Medulla oblongata (tissue), 1 donor: ENCODE measurements at regions not wholly inside any gene's neighbourhood (a gene's known extent, or its start where the extent isn't known, plus 50 kb on each side); places are given as distances from the start of the nearest gene placed in this dataset.
"Not testable (repeated sequence)": the region's sequence is repeated elsewhere in the genome, so short reads cannot be mapped to it uniquely, and the experiment has no call there.

Experiments
- DNase-seq: peaks from one replicate; pipeline ENCODE4 v3.0.0-alpha.2; 2015; ENCODE audit errors: extremely low spot score

DNA sequence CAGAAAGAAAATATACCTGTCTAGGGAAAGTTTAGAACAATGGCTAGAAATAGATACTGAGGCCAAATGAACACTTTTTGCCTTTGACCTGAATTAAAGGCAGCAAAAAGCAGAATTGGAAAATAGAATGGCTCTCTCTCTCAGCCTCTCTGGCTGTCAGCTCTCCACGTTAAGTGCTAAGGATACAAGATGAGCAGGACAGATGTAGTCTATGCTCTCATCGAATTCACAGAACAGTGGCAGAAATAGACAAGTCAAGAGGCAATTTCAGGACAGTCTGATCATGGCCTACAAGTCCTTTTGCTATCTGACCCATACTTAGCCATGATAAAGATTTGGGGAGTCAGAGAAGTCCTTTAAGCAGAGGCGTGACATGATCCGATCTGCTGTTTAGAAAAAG, 120.2 kb upstream of the CREB1 start:
- no peak for DNase-seq

DNA sequence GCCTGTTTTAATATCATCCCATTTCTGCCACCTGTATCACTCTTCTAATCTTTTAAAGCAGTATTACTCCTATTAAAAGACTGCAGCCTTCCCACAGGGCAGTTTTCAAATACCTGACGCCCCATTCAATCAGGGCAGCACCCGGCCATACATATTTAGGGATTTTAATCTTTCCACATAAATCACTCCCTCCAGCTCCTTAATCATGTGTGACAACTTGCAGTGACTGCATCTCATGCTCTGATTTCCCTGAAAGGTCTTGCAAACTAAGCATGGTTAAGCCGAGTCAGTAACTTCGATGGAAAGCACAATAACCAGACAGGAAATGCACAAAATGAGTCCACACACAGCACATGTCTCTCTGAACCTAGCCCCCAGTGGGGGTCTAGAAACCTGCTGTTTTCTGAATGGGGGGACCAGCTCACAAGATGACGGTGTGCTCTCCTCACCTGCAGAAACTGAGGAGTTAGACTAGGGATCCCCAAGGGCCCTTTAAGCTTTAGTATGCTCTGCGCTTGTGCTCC, 116.9 kb upstream of the CREB1 start:
- DNase-seq: no peak

DNA sequence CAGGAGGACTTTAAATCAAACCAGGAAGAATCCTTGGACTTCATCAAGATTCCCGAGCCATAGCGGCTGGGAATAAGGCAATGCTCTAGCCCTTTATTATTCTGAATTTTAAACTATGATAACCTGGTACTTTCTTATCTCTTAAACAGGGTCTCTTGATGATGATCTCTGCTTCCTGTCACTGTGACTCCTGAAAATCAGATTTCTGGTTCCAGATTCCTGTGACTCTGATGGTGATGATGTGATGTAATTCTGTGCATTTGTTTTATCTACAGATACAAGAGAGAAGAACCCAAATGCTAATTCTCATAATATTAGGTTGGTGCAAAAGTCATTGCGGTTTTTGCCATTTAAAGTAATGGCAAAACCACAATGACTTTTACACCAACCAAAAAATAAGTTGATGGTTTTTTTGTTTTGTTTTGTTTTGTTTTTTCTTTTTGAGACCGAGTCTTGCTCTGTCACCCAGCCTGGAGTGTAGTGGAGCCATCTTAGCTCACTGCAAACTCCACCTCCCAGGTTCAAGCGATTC, 116.3 kb upstream of the CREB1 start:
- no peak for DNase-seq

DNA sequence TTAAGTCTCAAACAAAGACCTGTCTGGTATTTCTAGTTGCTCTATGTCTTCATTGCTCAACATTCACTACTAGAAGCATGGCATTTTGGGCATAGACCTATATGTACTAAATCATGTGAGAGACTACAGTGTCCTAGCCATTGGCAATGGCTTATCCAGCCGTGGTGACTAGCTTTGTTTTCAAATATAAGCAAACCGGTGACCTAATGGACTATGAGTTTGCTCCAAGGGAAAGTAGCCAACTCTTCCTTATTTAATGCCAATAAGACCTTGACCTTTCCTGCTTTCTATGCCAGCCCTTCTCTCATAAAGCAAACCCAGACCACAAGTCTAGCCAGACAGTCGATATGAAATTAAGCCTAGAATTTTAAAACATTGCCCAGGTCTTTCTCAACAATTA, 113.7 kb upstream of the CREB1 start:
- DNase-seq: no peak

DNA sequence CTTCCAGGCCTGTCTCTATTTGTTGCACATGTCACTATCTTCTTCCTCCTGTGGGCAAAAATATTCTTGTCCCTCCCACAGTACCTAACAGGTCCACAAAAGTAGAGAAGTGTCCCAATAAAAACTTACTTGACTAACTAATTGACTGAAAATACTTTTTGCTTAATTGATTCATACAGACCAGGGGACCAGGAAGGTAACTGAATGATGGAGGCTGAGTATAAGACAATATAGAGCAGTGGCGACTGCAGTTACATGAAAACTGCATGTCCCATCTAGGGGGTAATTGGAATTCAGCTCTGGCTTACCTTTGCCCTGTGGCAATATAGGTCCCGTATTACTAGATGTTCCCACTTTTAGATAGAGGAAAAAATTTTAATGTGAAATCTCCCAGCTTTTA, 112.9 kb upstream of the CREB1 start:
- no peak for DNase-seq

DNA sequence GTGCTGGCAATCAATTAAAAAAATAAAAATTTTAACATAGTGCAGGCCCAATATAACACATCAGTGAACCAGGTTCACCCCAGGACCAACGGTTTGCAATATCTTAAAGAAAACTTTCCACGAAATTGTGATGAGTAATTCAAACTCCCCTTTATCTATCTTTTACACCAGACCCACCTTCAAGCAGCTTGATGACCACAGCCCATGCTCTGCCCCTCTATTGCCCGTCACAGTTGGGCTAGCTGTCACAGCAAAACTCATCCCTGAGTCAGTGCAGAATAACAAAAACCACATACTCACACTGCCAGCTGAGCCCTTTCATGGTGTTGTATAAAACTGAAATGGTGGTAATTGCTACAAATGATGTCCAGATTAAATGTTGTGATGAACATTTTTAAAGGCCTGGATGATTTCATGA, 112.5 kb upstream of the CREB1 start:
- DNase-seq: no peak

DNA sequence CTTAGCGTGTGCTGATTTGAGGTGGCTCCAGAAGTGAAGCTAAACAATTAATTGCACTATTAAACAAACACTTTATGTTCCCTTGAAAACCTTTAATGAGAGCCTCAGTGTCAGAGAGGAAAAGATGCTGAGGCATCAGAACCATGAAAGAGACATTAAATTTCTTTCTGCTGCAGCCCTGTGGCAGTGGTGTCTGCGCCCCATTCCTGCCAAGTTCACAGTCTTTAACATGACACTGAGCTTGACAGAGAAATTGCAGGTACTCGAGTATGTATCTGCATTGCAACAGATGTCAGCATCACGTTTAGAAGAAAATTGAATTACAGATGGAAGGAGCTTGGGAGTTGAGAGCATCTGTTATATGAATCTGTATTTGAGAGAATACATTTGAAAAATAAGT, 111.3 kb upstream of the CREB1 start:
- no peak for DNase-seq

- DNase-seq: no peak
Observed at GRCh38 chr2:207419331-207419730, 110.4 kb upstream of the CREB1 start.

GRCh38 chr2:207421671-207422070, 108.1 kb upstream of the CREB1 start:
- DNase-seq: no peak

GRCh38 chr2:207422380-207422779, 107.4 kb upstream of the CREB1 start:
- no peak for DNase-seq

GRCh38 chr2:207423886-207424285, 105.9 kb upstream of the CREB1 start:
- no peak for DNase-seq

DNA sequence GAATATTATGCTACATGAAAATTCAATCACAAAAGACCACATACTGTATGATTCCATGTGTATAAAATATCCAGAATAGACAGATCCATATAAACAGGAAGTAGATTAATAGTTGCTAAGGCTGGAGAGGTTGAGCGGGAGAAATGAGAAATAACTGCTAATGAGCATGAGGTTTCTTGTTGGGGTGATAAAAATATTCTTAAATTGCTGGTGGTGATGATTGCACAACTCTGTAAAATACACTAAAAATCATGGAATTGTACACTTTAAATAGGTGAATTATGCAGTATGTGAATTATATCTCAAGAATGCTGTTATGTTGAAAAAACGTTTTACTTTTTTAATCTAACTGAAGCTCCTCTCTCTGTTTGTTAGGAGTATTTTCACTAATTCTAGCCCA, 101.8 kb upstream of the CREB1 start:
- no peak for DNase-seq

- DNase-seq: no peak
Observed at GRCh38 chr2:207428573-207428972, 101.2 kb upstream of the CREB1 start.

GRCh38 chr2:207432453-207432852, 97.3 kb upstream of the CREB1 start:
- no peak for DNase-seq

GRCh38 chr2:207434306-207434705, 95.5 kb upstream of the CREB1 start:
- no peak for DNase-seq

- DNase-seq: no peak
Observed at GRCh38 chr2:207434899-207435465, 94.8 kb upstream of the CREB1 start.

- DNase-seq: no peak
Observed at GRCh38 chr2:207437136-207437523, 92.6 kb upstream of the CREB1 start.

DNA sequence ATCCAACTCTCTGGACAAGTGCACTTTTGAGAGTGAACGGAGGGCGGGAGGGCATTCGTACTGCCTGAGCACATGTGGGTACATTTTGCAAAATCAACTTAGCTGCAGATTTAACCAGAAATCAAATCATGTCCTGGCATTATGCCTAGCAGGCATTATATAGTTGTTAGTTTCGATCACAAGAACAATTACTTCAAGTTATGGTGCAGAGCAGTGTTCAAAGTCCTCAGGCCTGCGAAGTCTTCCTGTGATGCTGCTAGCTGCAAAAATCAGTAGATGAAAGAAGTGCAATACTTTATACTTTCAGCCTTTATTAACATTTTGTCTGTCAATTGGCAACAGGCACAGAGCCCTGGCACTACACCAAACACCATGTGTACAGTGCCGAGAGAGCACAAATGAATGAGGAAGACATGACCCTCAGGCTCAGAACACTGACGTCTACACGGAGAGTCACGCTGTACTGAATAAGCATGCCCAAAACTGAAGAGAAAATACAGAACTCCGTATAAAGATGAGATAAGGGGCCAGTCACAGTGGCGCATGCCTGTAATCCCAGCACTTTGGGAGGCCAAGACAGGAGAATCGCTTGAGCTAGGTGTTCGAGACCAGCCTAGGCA, 92.1 kb upstream of the CREB1 start:
- DNase-seq: no peak

DNA sequence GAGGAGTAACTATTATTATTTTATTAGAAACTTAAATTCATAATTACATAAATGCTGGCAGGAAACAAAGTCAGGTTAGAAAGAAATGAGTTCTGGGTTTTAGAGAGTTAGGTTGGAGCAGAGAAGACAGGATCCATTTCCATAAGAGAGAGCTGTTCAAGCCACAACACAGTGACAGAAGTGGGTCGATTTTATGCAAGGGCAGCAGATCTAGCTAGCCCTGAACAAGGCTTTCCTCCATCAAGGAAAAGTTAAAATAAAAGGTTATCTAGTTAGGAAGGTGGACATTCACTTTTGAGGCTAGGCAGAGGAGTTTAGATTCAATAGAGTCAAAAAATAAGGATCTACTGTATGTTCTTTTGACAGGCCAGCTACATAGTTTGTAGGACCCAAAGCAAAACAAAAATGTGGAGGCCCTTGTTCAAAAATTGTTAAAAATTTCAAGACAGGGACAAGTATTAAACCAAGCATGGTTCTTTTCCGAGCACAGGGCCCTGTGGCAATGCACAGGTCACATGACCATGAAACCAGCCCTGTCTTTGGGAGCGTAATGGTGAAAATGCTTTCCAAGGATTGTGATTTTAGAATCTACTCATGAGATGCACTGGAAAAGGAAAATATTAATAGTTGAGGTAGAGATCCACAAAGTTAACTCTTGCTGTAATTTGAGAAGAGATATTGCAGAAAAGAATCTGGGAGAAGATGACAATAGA, 91.2 kb upstream of the CREB1 start:
- DNase-seq: no peak

- not testable (repeated sequence) for DNase-seq
Observed at GRCh38 chr2:207439881-207440280, 89.9 kb upstream of the CREB1 start.

- no peak for DNase-seq
Observed at GRCh38 chr2:207444756-207445155, 85.0 kb upstream of the CREB1 start.

DNA sequence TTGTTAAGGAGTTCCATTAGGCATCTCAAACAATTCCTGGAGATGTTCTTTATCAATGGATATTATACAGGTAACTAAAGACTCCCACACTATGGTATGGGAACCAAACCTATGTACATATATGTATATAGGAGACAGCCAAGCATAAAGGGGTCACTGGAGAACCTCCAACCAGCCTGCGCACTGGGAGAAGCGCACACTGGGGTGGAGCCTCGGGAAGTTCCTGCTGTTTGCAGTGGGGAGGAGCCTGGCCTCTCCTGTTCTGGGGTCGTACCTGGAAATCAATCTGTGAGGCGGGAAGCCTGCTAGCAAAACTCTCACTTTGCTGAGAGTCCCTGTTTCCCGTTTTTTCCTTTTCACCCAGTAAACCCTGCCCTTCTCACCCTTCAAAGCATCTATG, 83.1 kb upstream of the CREB1 start:
- DNase-seq: no peak

GRCh38 chr2:207448006-207448405, 81.8 kb upstream of the CREB1 start:
- DNase-seq: no peak
